H1 (cell line): ENCODE measurements at regions not wholly inside any gene's neighbourhood (a gene's known extent, or its start where the extent isn't known, plus 50 kb on each side); places are given as distances from the start of the nearest gene placed in this dataset.

Experiments
- CTCF ChIA-PET: fragments of 300-600 bp; sonication (Branson Sonifier 250); formaldehyde crosslinking; loops from one replicate; lab custom pipeline; 2021; ENCODE audit not compliant: partially characterized antibody; lab: Charles Lee
- POLR2A ChIA-PET: fragments of 300-600 bp; sonication (Branson Sonifier 250); formaldehyde crosslinking; loops from one replicate; lab custom pipeline; 2021; ENCODE audit warnings: inconsistent platforms; ENCODE audit not compliant: partially characterized antibody; lab: Charles Lee
- DNase-seq, 2 experiments: peaks; one replicate each; pipeline versions ENCODE4 v3.0.0 to v3.0.0-alpha.2; 2010 to 2022; ENCODE audit warnings: low spot score in 2 of 2, low read depth in 1 of 2, mixed read lengths in 1 of 2
- FAIRE-seq: peaks from 2 replicates; lab custom pipeline; 2011; peaks lifted over from hg19 to GRCh38; lab: Jason Lieb, UNC
- H2AFZ ChIP-seq: 2 replicates; pipeline ENCODE4 v1.8.1; 2012; ENCODE audit warnings: low read length, inconsistent platforms
- H2AK5ac ChIP-seq: 2 replicates; pipeline ENCODE4 v1.6.1; 2013; ENCODE audit warnings: low read depth, low read length
- H2BK120ac ChIP-seq: replicated peaks from 2 replicates; pipeline ENCODE3; 2013; ENCODE audit warnings: low read depth, low read length, inconsistent platforms
- H2BK12ac ChIP-seq: 2 replicates; pipeline ENCODE4 v1.6.1; 2013; ENCODE audit warnings: low read depth, low read length
- H2BK15ac ChIP-seq: 2 replicates; pipeline ENCODE4 v1.6.1; 2013; ENCODE audit warnings: low read length
- H2BK20ac ChIP-seq: 2 replicates; pipeline ENCODE4 v1.6.1; 2013; ENCODE audit warnings: low read length
- H2BK5ac ChIP-seq: 2 replicates; pipeline ENCODE4 v1.6.1; 2013; ENCODE audit warnings: low read depth, low read length
- H3K14ac ChIP-seq: 2 replicates; pipeline ENCODE4 v1.6.1; 2013; ENCODE audit warnings: inconsistent platforms; ENCODE audit not compliant: insufficient read length
- H3K18ac ChIP-seq: 2 replicates; pipeline ENCODE4 v1.6.1; 2013; ENCODE audit warnings: low read length; ENCODE audit errors: extremely low read depth
- H3K23ac ChIP-seq: 2 replicates; pipeline ENCODE4 v1.6.1; 2013; ENCODE audit warnings: inconsistent platforms; ENCODE audit not compliant: insufficient read length
- H3K23me2 ChIP-seq: 2 replicates; pipeline ENCODE4 v1.6.1; 2013; ENCODE audit warnings: low read depth, low read length
- H3K27ac ChIP-seq: 2 replicates; pipeline ENCODE4 v1.6.1; 2011; ENCODE audit warnings: low read depth, low read length, inconsistent platforms
- H3K27me3 ChIP-seq, 4 experiments: replicated peaks in 1 of 4; 1 replicate in 1 of 4; 2 replicates in 3 of 4; pipeline versions ENCODE4 v1.6.1 to v1.8.1; 2011 to 2013; ENCODE audit warnings: low read length in 3 of 4, mild to moderate bottlenecking in 3 of 4, inconsistent platforms in 2 of 4, mixed read lengths in 2 of 4, moderate library complexity in 1 of 4; ENCODE audit not compliant: control insufficient read depth in 3 of 4, insufficient read depth in 3 of 4; ENCODE audit errors: extremely low read depth in 1 of 4
- H3K36me3 ChIP-seq, 4 experiments: 2 replicates each; pipeline versions ENCODE4 v1.6.1 to v1.8.1; 2011 to 2013; ENCODE audit warnings: mild to moderate bottlenecking in 4 of 4, low read length in 3 of 4, moderate library complexity in 2 of 4, control low read depth in 1 of 4, inconsistent platforms in 1 of 4; ENCODE audit not compliant: insufficient read depth in 4 of 4, control insufficient read depth in 2 of 4
- H3K4ac ChIP-seq: replicated peaks from 2 replicates; pipeline ENCODE3; 2013; ENCODE audit warnings: low read length, low read depth, mixed read lengths, inconsistent platforms; ENCODE audit not compliant: insufficient read length
- H3K4me1 ChIP-seq, 4 experiments: replicated peaks in 1 of 4; 1 replicate in 1 of 4; 2 replicates in 3 of 4; pipeline versions ENCODE4 v1.6.1 to v1.8.1; 2011 to 2013; ENCODE audit warnings: low read length in 3 of 4, inconsistent platforms in 2 of 4, mixed read lengths in 1 of 4; ENCODE audit not compliant: insufficient read depth in 4 of 4, control insufficient read depth in 3 of 4
- H3K4me2 ChIP-seq, 2 experiments: 2 replicates each; pipeline versions ENCODE4 v1.6.1 to v1.8.1; 2011 to 2013; ENCODE audit warnings: low read depth in 2 of 2, low read length in 2 of 2, control low read depth in 1 of 2, inconsistent platforms in 1 of 2, mild to moderate bottlenecking in 1 of 2; ENCODE audit not compliant: insufficient read depth in 1 of 2
- H3K4me3 ChIP-seq, 4 experiments: fragments of 200-600, 300-600 bp in 1 of 4; sonication (generic), shearing (Covaris generic), sonication (Bioruptor Twin) in 1 of 4; 2 replicates each; pipeline versions ENCODE4 v1.5.1 to v1.8.1; 2011 to 2016; ENCODE audit warnings: low read length in 4 of 4, low read depth in 3 of 4, control low read depth in 2 of 4, inconsistent platforms in 2 of 4, mild to moderate bottlenecking in 2 of 4, mixed read lengths in 1 of 4, moderate library complexity in 1 of 4; ENCODE audit not compliant: insufficient read depth in 2 of 4; ENCODE audit errors: extremely low read depth in 1 of 4
- H3K56ac ChIP-seq: replicated peaks from 2 replicates; pipeline ENCODE3; 2013; ENCODE audit warnings: low read depth, mild to moderate bottlenecking, mixed read lengths, low read length, inconsistent platforms; ENCODE audit not compliant: insufficient read length
- H3K79me1 ChIP-seq: 2 replicates; pipeline ENCODE4 v1.6.1; 2013; ENCODE audit warnings: low read depth, low read length, control low read depth
- H3K79me2 ChIP-seq, 2 experiments: 2 replicates each; pipeline versions ENCODE4 v1.6.1 to v1.8.1; 2012 to 2013; ENCODE audit warnings: low read length in 2 of 2, mild to moderate bottlenecking in 2 of 2, inconsistent platforms in 1 of 2; ENCODE audit not compliant: insufficient read depth in 2 of 2, control insufficient read depth in 1 of 2
- H3K9ac ChIP-seq, 4 experiments: replicated peaks in 1 of 4; 1 replicate in 1 of 4; 2 replicates in 3 of 4; pipeline versions ENCODE4 v1.6.1 to v1.8.1; 2011 to 2013; ENCODE audit warnings: low read depth in 3 of 4, low read length in 3 of 4, control low read depth in 2 of 4, mild to moderate bottlenecking in 2 of 4, moderate library complexity in 2 of 4, inconsistent platforms in 1 of 4; ENCODE audit errors: extremely low read depth in 1 of 4
- H3K9me3 ChIP-seq, 2 experiments: 2 replicates each; pipeline versions ENCODE4 v1.6.1 to v1.8.1; 2012 to 2013; ENCODE audit warnings: mild to moderate bottlenecking in 2 of 2, moderate library complexity in 2 of 2, control low read depth in 1 of 2, inconsistent platforms in 1 of 2, low read depth in 1 of 2, low read length in 1 of 2, mixed read lengths in 1 of 2; ENCODE audit not compliant: insufficient read depth in 2 of 2
- H4K20me1 ChIP-seq, 2 experiments: replicated peaks in 1 of 2; 2 replicates each; pipeline versions ENCODE3 to v1.8.1; 2011 to 2013; ENCODE audit warnings: inconsistent platforms in 2 of 2, low read length in 2 of 2, mild to moderate bottlenecking in 1 of 2; ENCODE audit not compliant: insufficient read depth in 2 of 2, control insufficient read depth in 1 of 2
- H4K5ac ChIP-seq: 2 replicates; pipeline ENCODE4 v1.6.1; 2013; ENCODE audit warnings: low read length, low read depth, mixed read lengths, inconsistent platforms; ENCODE audit not compliant: insufficient read length
- H4K8ac ChIP-seq: 2 replicates; pipeline ENCODE4 v1.8.0; 2013; ENCODE audit warnings: mild to moderate bottlenecking, moderate library complexity, low read length, inconsistent platforms; ENCODE audit not compliant: insufficient read depth; ENCODE audit errors: extremely low read depth
- H4K91ac ChIP-seq: replicated peaks from 2 replicates; pipeline ENCODE3; 2013; ENCODE audit warnings: low read length, mixed read lengths, inconsistent platforms; ENCODE audit not compliant: insufficient read length
- TCF12 ChIP-seq: IDR thresholded peaks from 2 replicates; pipeline ENCODE4 v1.6.1; 2011; ENCODE audit warnings: low read depth, mild to moderate bottlenecking, low read length
- YY1 ChIP-seq: IDR thresholded peaks from 2 replicates; pipeline ENCODE4 v1.6.1; 2011; ENCODE audit warnings: low read depth, mild to moderate bottlenecking, low read length
- WGBS, 2 experiments: shearing (Covaris generic) in 1 of 2; methylation state at CpG; one replicate each; pipeline versions ENCODE4 v1.1.6 to v1.1.7; 2013 to 2015; ENCODE audit warnings: low lambda C conversion rate in 2 of 2, mixed read lengths in 2 of 2, inconsistent platforms in 1 of 2, low coverage in 1 of 2, missing lambda C conversion rate in 1 of 2; ENCODE audit not compliant: insufficient replicate concordance in 2 of 2, insufficient coverage in 1 of 2, insufficient read length in 1 of 2; ENCODE audit errors: extremely low coverage in 1 of 2, missing lambda C conversion rate in 1 of 2; 5-methylcytosine and 5-hydroxymethylcytosine counted together

DNA sequence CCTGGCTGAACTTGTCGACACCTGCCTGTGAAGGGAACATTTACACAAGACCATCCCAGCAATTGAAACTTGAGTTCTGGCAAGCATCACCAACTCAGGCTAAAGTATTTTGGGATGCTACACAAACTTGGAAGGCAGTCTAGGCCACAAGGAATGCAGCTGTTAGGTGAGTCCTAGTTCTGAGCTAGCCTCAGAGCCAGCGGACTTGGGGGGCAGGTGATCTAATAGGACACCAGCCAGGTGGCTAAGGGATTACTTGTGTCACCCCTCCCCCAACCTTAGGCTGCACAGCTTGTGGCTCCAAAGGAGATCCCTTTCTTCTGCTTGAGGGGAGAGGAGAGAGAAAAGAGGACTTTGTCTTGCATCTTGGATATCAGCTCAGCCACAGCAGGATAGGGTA, 62.3 kb upstream of the DKK2 start:
- Histone ChIP-seq H3K4me1 (peaks cover 4 to 10% (median 8%) of the 10 kb centered on the region in 4 experiments; a peak in 6 of 7 replicates), H4K91ac (no peak overlapping the region), H3K14ac (no peak overlapping the region), H2BK12ac (no peak overlapping the region), H4K20me1 (no peaks in the 10 kb centered on the region), H4K5ac (no peak overlapping the region), H3K56ac (no peak overlapping the region), H3K4me2 (no peak overlapping the region), H3K27ac (no peak overlapping the region), H3K9me3 (no peaks in the 10 kb centered on the region), H3K79me1 (no peaks in the 10 kb centered on the region), H2AK5ac (no peak overlapping the region), H2AFZ (peak overlapping the region; percentile 9; the same call in 1 of the 2 replicates), H3K27me3 (no peaks in the 10 kb centered on the region), H2BK5ac (no peak overlapping the region), H2BK15ac (no peak overlapping the region), H3K23me2 (no peaks in the 10 kb centered on the region), H3K4ac (no peak overlapping the region), H3K4me3 (no peak overlapping the region), H2BK120ac (no peak overlapping the region), H3K79me2 (no peaks in the 10 kb centered on the region), H3K36me3 (no peaks in the 10 kb centered on the region), H2BK20ac (no peak overlapping the region), H3K18ac (no peak overlapping the region), H3K23ac (no peak overlapping the region), H3K9ac (no peak overlapping the region), H4K8ac (no peak overlapping the region)
- FAIRE-seq = no peak
- peak in 1 of 2 experiments; percentile 47 for DNase-seq
- ChIA-PET POLR2A (no interaction called here), CTCF (interaction anchor here (1.1 kb wide), 1 partner anchor 54 kb away, joined by 3 read pairs; no protein-coding TSS in a partner anchor)
- no peak for TF ChIP-seq YY1
- peak; percentile 65; the same call in 1 of the 2 replicates for TF ChIP-seq TCF12
- WGBS, 2 experiments = 94% methylated on average over 2 of the region's 2 CpGs; no CpG with 5 or more reads in 1 of the 2 experiments
